Common myeloid progenitor, CD34-positive (primary cell): ENCODE measurements at regions not wholly inside any gene's neighbourhood (a gene's known extent, or its start where the extent isn't known, plus 50 kb on each side); places are given as distances from the start of the nearest gene placed in this dataset.

Experiments used
- CTCF ChIA-PET: fragments of 350-600 bp; sonication (Branson Sonifier 250); formaldehyde crosslinking; loops from one replicate; lab custom pipeline; 2021; ENCODE audit warnings: antibody characterized with exemption; lab: Charles Lee
- POLR2A ChIA-PET: fragments of 350-600 bp; sonication (Branson Sonifier 250); formaldehyde crosslinking; loops from one replicate; lab custom pipeline; 2021; ENCODE audit warnings: antibody characterized with exemption; lab: Charles Lee
- DNase-seq, 3 donors: peaks; one replicate each; pipeline versions ENCODE4 v3.0.0 to v3.0.0-alpha.2; 2013
- H3K27ac ChIP-seq, 2 experiments: 1 replicate in 1 of 2; 2 replicates in 1 of 2; pipeline ENCODE4 v1.7.0; 2013; ENCODE audit warnings: inconsistent platforms in 2 of 2, low read length in 2 of 2, mild to moderate bottlenecking in 2 of 2, low read depth in 1 of 2, moderate library complexity in 1 of 2; ENCODE audit not compliant: severe bottlenecking in 2 of 2, insufficient read depth in 1 of 2, poor library complexity in 1 of 2
- H3K27me3 ChIP-seq, 5 experiments: replicated peaks in 2 of 5; 1 replicate in 3 of 5; 2 replicates in 2 of 5; pipeline versions ENCODE4 v1.6.1 to v1.7.0; 2013; ENCODE audit warnings: low read length in 4 of 5, mild to moderate bottlenecking in 2 of 5, moderate library complexity in 2 of 5, inconsistent platforms in 1 of 5; ENCODE audit not compliant: insufficient read depth in 5 of 5, control insufficient read depth in 4 of 5
- H3K36me3 ChIP-seq, 4 experiments: 1 replicate in 2 of 4; 2 replicates in 2 of 4; pipeline versions ENCODE4 v1.6.1 to v1.7.0; 2013; ENCODE audit warnings: low read length in 3 of 4, control low read depth in 1 of 4, mild to moderate bottlenecking in 1 of 4; ENCODE audit not compliant: control insufficient read depth in 4 of 4, insufficient read depth in 4 of 4
- H3K4me1 ChIP-seq, 4 experiments: 1 replicate in 3 of 4; 2 replicates in 1 of 4; pipeline versions ENCODE4 v1.6.1 to v1.7.1; 2013; ENCODE audit warnings: low read length in 3 of 4, mild to moderate bottlenecking in 3 of 4, control low read depth in 1 of 4, inconsistent platforms in 1 of 4, moderate library complexity in 1 of 4; ENCODE audit not compliant: control insufficient read depth in 4 of 4, insufficient read depth in 4 of 4; ENCODE audit errors: control extremely low read depth in 1 of 4
- H3K4me3 ChIP-seq, 7 experiments: 1 replicate in 4 of 7; 2 replicates in 3 of 7; pipeline versions ENCODE4 v1.5.1 to v1.7.0; 2013; ENCODE audit warnings: mild to moderate bottlenecking in 7 of 7, low read length in 6 of 7, moderate library complexity in 6 of 7, inconsistent platforms in 2 of 7, low read depth in 2 of 7, control low read depth in 1 of 7; ENCODE audit not compliant: insufficient read depth in 4 of 7, control insufficient read depth in 1 of 7; ENCODE audit errors: extremely low read depth in 1 of 7
- H3K9me3 ChIP-seq, 5 experiments: 1 replicate in 4 of 5; 2 replicates in 1 of 5; pipeline versions ENCODE4 v1.6.1 to v1.7.1; 2013; ENCODE audit warnings: low read length in 4 of 5, mild to moderate bottlenecking in 2 of 5, inconsistent platforms in 1 of 5, low read depth in 1 of 5, moderate library complexity in 1 of 5; ENCODE audit not compliant: control insufficient read depth in 4 of 5, insufficient read depth in 2 of 5; ENCODE audit errors: control extremely low read depth in 1 of 5
- WGBS: methylation state at CpG from one replicate; pipeline ENCODE4 v1.1.5; 2013; ENCODE audit not compliant: insufficient coverage; 5-methylcytosine and 5-hydroxymethylcytosine counted together

GRCh38 chr3:76668653-76669052, 371.2 kb upstream of the ROBO2 start:
- ChIA-PET CTCF (no interaction called here), POLR2A (no interaction called here)
- H3K4me3 ChIP-seq, result no peak overlapping the region
- H3K27me3 ChIP-seq, result no peaks in the 10 kb centered on the region
- no peaks in the 10 kb centered on the region for H3K36me3 ChIP-seq
- 100% methylated on average over 4 of the region's 4 CpGs for WGBS
- H3K4me1 ChIP-seq, result no peaks in the 10 kb centered on the region
- no peak overlapping the region for H3K27ac ChIP-seq
- no peak for DNase-seq
- no peaks in the 10 kb centered on the region for H3K9me3 ChIP-seq

DNA sequence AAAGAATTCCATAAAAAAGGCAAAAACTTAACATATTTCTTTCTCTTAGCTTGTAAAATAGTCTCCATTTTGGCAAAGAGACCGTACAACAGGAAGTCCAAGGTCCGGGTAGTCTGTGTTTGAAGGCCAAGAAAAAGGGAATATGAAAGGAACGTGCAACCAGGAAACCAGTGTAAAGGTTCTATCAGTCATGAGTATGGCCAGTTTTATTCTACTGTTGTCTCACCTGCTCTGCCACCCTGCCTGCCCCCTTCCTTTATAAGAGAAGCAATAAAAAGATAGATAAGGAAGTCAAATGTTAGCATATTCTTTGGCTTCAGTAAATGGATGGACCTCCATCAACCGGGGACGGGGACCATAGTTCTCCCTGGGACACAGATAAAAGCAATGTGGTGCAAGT, 370.6 kb upstream of the ROBO2 start:
- H3K36me3 ChIP-seq, result no peaks in the 10 kb centered on the region
- H3K27ac ChIP-seq, result no peak overlapping the region
- WGBS, result 93% methylated on average over 5 of the region's 5 CpGs
- POLR2A ChIA-PET, result no interaction called here
- no peaks in the 10 kb centered on the region for H3K4me1 ChIP-seq
- no peak for DNase-seq
- no peak overlapping the region for H3K4me3 ChIP-seq
- no peaks in the 10 kb centered on the region for H3K27me3 ChIP-seq
- H3K9me3 ChIP-seq, result no peaks in the 10 kb centered on the region
- CTCF ChIA-PET, result no interaction called here

GRCh38 chr3:76673171-76673570, 366.7 kb upstream of the ROBO2 start:
- H3K27me3 ChIP-seq, result no peaks in the 10 kb centered on the region
- H3K4me1 ChIP-seq, result no peaks in the 10 kb centered on the region
- no peak overlapping the region for H3K27ac ChIP-seq
- H3K36me3 ChIP-seq, result no peaks in the 10 kb centered on the region
- H3K4me3 ChIP-seq, result no peak overlapping the region
- H3K9me3 ChIP-seq, result no peaks in the 10 kb centered on the region
- POLR2A ChIA-PET, result no interaction called here
- DNase-seq, result no peak
- 87% methylated on average over 3 of the region's 4 CpGs for WGBS
- CTCF ChIA-PET, result no interaction called here

DNA sequence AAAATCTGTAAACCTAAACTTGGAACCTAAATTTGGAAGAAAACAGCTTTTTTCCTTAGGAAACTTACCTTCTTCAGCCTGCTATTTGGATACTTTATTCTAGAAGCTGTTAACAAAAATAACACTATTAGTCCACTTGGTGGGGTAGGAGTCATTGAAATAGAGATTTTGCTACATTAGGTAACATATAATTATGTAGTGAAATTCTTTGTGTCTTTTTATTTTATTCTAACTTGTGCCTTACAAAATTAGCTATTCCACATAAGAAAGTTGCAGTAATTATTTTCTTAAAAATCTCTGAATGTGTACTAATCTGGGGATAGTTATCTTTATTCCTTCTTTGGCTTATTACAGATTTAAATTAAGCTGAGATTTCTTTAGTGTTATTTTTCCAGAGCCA, 360.4 kb upstream of the ROBO2 start:
- no peak for DNase-seq
- POLR2A ChIA-PET, result no interaction called here

DNA sequence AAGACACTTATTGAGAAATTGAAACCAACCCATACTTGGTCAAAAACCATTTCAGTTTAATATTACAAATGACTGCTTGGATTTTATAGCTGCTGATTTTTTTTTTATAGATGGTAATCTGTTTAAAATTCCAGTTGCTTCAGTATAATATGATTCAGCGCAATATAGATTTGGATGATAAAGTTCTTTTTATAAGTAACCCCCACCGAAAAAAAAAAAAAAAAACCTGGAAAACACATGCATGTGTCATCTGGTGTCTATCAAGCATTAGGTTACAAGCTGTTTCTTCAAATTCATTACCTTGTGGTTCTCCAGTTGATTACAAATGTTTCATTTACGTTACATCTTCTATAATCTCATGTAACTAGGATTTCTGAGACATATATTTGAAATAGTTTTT, 356.6 kb upstream of the ROBO2 start:
- Histone ChIP-seq H3K27me3 (no peaks in the 10 kb centered on the region), H3K4me3 (no peak overlapping the region), H3K36me3 (no peaks in the 10 kb centered on the region), H3K9me3 (no peaks in the 10 kb centered on the region), H3K27ac (no peak overlapping the region), H3K4me1 (no peaks in the 10 kb centered on the region)
- DNase-seq, result no peak
- ChIA-PET POLR2A (no interaction called here), CTCF (no interaction called here)
- WGBS, result no CpG with 5 or more reads among the region's 3 CpGs

More for the DNA sequence above, 360.4 kb upstream of the ROBO2 start:
- CTCF ChIA-PET, result interaction anchor here (0.8 kb wide), 1 partner anchor 18 kb away, joined by 3 read pairs; no protein-coding TSS in a partner anchor
- Histone ChIP-seq H3K27ac (no peak overlapping the region), H3K27me3 (no peaks in the 10 kb centered on the region), H3K4me1 (no peaks in the 10 kb centered on the region), H3K36me3 (no peaks in the 10 kb centered on the region), H3K4me3 (no peak overlapping the region), H3K9me3 (no peaks in the 10 kb centered on the region)

DNA sequence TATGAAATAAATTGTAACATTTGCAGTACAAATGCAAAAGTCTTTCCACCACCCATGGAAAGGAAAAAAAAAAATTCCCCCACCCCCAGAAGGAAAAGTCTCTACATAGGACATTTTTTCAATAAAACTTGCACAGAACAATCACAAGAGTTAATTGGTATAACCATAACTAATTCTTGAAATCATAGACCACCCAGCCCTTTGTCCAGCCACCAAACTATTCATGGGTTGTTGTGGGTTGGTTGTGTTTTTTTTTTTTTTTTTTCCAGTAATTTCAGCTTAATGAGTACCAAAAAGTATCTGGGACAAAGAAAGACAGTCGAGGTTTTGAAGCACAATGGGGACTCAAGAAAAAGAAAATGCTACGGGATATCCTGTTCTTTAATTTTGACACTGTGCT, 355.0 kb upstream of the ROBO2 start:
- WGBS, result 40% methylated on average over 1 of the region's 2 CpGs
- DNase-seq, result no peak
- ChIA-PET CTCF (no interaction called here), POLR2A (no interaction called here)
- H3K4me3 ChIP-seq, result no peak overlapping the region
- no peaks in the 10 kb centered on the region for H3K27me3 ChIP-seq
- H3K27ac ChIP-seq, result no peak overlapping the region
- no peaks in the 10 kb centered on the region for H3K9me3 ChIP-seq
- H3K4me1 ChIP-seq, result no peaks in the 10 kb centered on the region
- H3K36me3 ChIP-seq, result no peaks in the 10 kb centered on the region

DNA sequence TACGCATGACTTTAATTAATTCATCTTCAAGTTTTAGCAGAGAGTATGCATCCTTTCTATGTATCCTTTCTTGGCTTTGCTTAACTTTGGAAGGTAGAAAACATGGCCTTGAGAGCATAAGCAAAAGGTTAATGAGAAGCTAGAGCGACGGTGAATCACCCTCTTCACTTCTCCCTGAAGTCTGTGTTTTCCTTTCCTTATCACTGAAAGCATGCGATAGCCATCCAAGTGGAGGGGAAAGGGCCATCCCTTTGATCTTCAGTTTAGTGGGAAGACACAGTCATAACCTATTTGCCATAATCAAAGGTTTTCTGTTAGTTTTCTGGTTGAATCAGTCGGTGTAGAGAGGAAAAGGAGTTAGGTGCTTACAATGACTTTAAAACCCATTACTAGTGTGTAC, 354.0 kb upstream of the ROBO2 start:
- ChIA-PET POLR2A (no interaction called here), CTCF (no interaction called here)
- Histone ChIP-seq H3K27ac (no peak overlapping the region), H3K9me3 (no peaks in the 10 kb centered on the region), H3K27me3 (no peaks in the 10 kb centered on the region), H3K36me3 (no peaks in the 10 kb centered on the region), H3K4me3 (no peak overlapping the region), H3K4me1 (no peaks in the 10 kb centered on the region)
- DNase-seq, result no peak
- WGBS, result 27% methylated on average over 3 of the region's 5 CpGs
